ENCODE measurements at regions not wholly inside any gene's neighbourhood (a gene's known extent, or its start where the extent isn't known, plus 50 kb on each side); places are given as distances from the start of the nearest gene placed in this dataset.

DNA sequence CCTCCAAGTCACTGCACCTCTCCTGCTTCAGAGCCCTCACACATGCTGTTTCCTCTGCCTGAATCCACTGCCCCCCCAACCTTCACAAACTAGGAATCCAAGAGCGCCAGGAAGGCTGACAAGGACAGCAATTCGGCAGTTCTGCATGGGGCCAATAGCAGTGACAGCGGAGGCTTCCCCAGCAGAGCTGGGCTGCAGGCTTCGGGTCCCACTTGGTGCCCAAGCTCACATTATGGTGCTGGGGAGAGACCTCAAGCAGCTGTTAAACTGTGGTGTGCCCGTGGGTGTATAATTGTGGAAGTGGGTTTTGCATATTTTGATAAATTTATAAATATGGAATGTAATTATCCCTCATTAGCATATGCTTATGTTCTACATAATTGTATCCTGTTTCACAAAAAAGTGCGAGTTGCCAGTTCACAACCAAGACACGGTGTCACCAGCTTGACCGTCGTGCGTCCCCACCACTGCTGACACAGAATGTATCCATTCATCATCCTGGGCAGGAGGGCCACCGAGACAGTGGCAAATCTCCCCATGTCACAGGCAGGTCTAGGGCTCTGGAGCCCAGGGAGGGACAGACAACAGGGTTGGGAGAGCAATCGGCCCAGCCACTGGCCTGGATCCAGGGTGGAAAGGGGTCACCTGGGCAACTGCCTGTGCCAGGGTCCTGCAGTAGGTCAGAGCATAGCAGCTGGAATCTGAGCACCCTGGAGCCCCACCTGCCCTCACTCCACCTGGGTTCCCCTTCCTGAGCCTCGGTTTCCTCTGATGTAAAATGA, 81.6 kb downstream of the MATN1 start:
- TF ChIP-seq POLR2A (IDR thresholded peaks at IDR 0.05; ENCODE audit: low read depth, low read length) (no peak), TAF1 (IDR thresholded peaks at IDR 0.05; ENCODE audit: low read depth, low read length) (no peak), POLR2AphosphoS5 (IDR thresholded peaks at IDR 0.05; ENCODE audit: low read depth, low read length) (no peak), SPI1 (IDR thresholded peaks at IDR 0.05; ENCODE audit: low read depth, low read length) (no peak), POU2F2 (IDR thresholded peaks at IDR 0.05; ENCODE audit: low read depth, low read length) (no peak)
